OCI-LY7 (cell line): ENCODE measurements at regions not wholly inside any gene's neighbourhood (a gene's known extent, or its start where the extent isn't known, plus 50 kb on each side); places are given as distances from the start of the nearest gene placed in this dataset.

Source experiments
- BruUV-seq: library from RNA; stranded (reverse); fragments of 400-500 nt; replicated peaks from 2 replicates; lab custom pipeline; 2021; lab: Mats Ljungman, UMichigan
- CTCF ChIA-PET: fragments of 300-600 bp; sonication (Branson Sonifier 250); formaldehyde crosslinking; loops from one replicate; lab custom pipeline; 2022; ENCODE audit warnings: antibody characterized with exemption; ENCODE audit not compliant: unreplicated experiment; lab: Charles Lee
- POLR2A ChIA-PET: fragments of 300-600 bp; sonication (Branson Sonifier 250); formaldehyde crosslinking; loops from one replicate; lab custom pipeline; 2022; ENCODE audit warnings: antibody characterized with exemption; lab: Charles Lee
- DNase-seq: peaks from one replicate; pipeline ENCODE4 v3.0.0-alpha.2; 2015; ENCODE audit warnings: low spot score
- H2AFZ ChIP-seq: fragments of 200-600 bp; sonication (generic), shearing (Covaris generic); 2 replicates; pipeline ENCODE4 v1.6.1; 2014; ENCODE audit warnings: mild to moderate bottlenecking, antibody characterized with exemption, low read length, moderate library complexity
- H3K27ac ChIP-seq: fragments of 200-600 bp; sonication (generic); 2 replicates; pipeline ENCODE4 v1.5.1; 2014; ENCODE audit warnings: mixed run types, low read depth, mild to moderate bottlenecking, moderate library complexity, low read length, inconsistent platforms; ENCODE audit not compliant: poor library complexity, severe bottlenecking
- H3K36me3 ChIP-seq: fragments of 200-600 bp; sonication (generic); 2 replicates; pipeline ENCODE4 v1.6.1; 2014; ENCODE audit warnings: mild to moderate bottlenecking, antibody characterized with exemption, low read length, moderate library complexity, mixed read lengths; ENCODE audit not compliant: insufficient read depth
- H3K4me1 ChIP-seq: fragments of 200-600 bp; sonication (generic); 2 replicates; pipeline ENCODE4 v1.5.1; 2014; ENCODE audit warnings: mild to moderate bottlenecking, low read length; ENCODE audit not compliant: insufficient read depth, poor library complexity, severe bottlenecking
- H3K4me2 ChIP-seq: fragments of 200-600 bp; sonication (generic); 2 replicates; pipeline ENCODE4 v1.6.1; 2014; ENCODE audit warnings: mild to moderate bottlenecking, low read length
- H3K4me3 ChIP-seq: fragments of 200-600 bp; sonication (generic); 2 replicates; pipeline ENCODE4 v1.5.1; 2014; ENCODE audit warnings: mild to moderate bottlenecking, low read depth, low read length; ENCODE audit not compliant: poor library complexity, severe bottlenecking
- H3K79me2 ChIP-seq: fragments of 200-600 bp; sonication (generic); 2 replicates; pipeline ENCODE4 v1.6.1; 2016; ENCODE audit warnings: low read depth, mild to moderate bottlenecking, low read length, moderate library complexity, mixed read lengths; ENCODE audit not compliant: insufficient read depth
- H3K9me2 ChIP-seq: fragments of 200-600 bp; sonication (generic); 2 replicates; pipeline ENCODE4 v1.6.1; 2016; ENCODE audit warnings: mild to moderate bottlenecking, low read length, mixed read lengths; ENCODE audit not compliant: insufficient read depth
- H3K9me3 ChIP-seq: fragments of 200-600 bp; sonication (generic); 2 replicates; pipeline ENCODE4 v1.6.1; 2014; ENCODE audit warnings: mild to moderate bottlenecking, mixed run types, low read length, mixed read lengths
- H4K20me1 ChIP-seq: fragments of 200-600 bp; sonication (generic); 2 replicates; pipeline ENCODE4 v1.6.1; 2014; ENCODE audit warnings: mild to moderate bottlenecking, antibody characterized with exemption, low read length, moderate library complexity, mixed read lengths; ENCODE audit not compliant: insufficient read depth
- EZH2phosphoT487 ChIP-seq: fragments of 200-600 bp; sonication (generic); IDR thresholded peaks from 2 replicates; pipeline ENCODE4 v1.6.1; 2018; ENCODE audit warnings: low read depth, borderline replicate concordance, mild to moderate bottlenecking, mixed run types, antibody characterized with exemption, low read length, moderate library complexity, mixed read lengths
- intact Hi-C: fragments of 100-400 bp; cut with micrococcal nuclease; formaldehyde crosslinking; loops from one replicate; pipeline ENCODE4 v1.10.0; 2022; ENCODE audit not compliant: unreplicated experiment
- TF ChIP-seq, protein P1 (sequence below): fragments of 200-600 bp; sonication (generic); conservative IDR thresholded peaks from 2 replicates; pipeline ENCODE4 v1.5.1; 2014; ENCODE audit warnings: mild to moderate bottlenecking, antibody characterized with exemption, low read length, moderate library complexity, mixed read lengths

DNA sequence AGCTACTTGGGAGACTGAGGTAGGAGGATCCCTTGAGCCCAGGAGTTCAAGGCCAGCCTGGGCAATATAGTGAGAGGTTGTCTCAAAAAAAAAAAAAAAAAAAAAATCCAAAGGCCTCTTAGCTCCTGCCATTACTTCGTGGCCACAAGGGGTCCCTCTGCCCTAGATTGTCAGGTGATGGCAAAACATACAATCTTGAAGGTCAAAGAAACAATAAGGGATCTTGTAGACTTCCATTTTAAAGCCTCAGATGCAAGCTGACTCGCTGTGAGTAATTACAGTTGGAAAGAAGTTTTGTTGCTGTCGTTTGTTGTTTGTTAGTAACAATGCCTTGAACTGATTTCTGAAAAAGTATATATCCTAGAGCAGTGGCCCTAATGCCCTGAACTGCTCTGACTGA is 55.9 kb upstream of the PLCL2 start:
- Histone ChIP-seq H3K79me2 (no peaks in the 10 kb centered on the region), H3K27ac (no peak overlapping the region), H2AFZ (peak overlapping the region; percentile 66; the same call in 1 of the 2 replicates), H3K4me3 (no peak overlapping the region), H3K9me3 (no peaks in the 10 kb centered on the region), H4K20me1 (no peaks in the 10 kb centered on the region), H3K36me3 (no peaks in the 10 kb centered on the region), H3K4me1 (peaks cover 14% of the 10 kb centered on the region), H3K9me2 (no peaks in the 10 kb centered on the region), H3K4me2 (no peak overlapping the region)
- intact Hi-C loops: loop anchor here (1.0 to 2.0 kb wide), 4 partner anchors 203 to 404 kb away; no protein-coding TSS in a partner anchor
- DNase-seq: peak; percentile 77
- CTCF ChIA-PET: interaction anchor here (1.1 kb wide), 1 partner anchor 56 kb away, joined by 4 read pairs; the partner anchor contains the start of gene PLCL2
- TF ChIP-seq, protein P1, sequence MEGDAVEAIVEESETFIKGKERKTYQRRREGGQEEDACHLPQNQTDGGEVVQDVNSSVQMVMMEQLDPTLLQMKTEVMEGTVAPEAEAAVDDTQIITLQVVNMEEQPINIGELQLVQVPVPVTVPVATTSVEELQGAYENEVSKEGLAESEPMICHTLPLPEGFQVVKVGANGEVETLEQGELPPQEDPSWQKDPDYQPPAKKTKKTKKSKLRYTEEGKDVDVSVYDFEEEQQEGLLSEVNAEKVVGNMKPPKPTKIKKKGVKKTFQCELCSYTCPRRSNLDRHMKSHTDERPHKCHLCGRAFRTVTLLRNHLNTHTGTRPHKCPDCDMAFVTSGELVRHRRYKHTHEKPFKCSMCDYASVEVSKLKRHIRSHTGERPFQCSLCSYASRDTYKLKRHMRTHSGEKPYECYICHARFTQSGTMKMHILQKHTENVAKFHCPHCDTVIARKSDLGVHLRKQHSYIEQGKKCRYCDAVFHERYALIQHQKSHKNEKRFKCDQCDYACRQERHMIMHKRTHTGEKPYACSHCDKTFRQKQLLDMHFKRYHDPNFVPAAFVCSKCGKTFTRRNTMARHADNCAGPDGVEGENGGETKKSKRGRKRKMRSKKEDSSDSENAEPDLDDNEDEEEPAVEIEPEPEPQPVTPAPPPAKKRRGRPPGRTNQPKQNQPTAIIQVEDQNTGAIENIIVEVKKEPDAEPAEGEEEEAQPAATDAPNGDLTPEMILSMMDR: peak; percentile 83
- no peak for TF ChIP-seq EZH2phosphoT487
- no TSS peak for BruUV-seq
- POLR2A ChIA-PET: interaction anchor here (0.6 to 4.2 kb wide), 9 partner anchors 8 to 361 kb away, joined by 3 to 23 read pairs (median 3); no protein-coding TSS in a partner anchor

DNA sequence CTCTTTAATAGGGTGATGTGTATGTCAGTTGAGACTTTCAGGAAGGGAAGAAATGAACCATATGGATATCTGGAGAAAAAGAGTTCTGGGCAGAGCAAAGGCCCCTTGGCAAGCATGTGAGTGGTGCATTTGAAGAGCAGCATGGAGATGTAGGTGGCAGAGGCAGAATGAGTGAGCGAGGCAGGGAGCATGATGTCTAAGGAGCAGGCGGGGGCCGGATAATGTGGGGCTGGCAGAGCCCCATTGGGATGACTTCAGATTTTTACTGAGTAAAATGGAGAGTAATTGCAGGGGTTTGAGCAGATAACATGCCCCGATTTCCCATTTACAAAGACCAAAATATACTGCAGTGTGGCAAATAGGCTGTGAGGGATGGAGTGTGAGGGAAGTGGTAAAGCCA is 52.9 kb upstream of the PLCL2 start:
- Histone ChIP-seq H3K27ac (no peak overlapping the region), H3K4me1 (peaks cover 4% of the 10 kb centered on the region), H4K20me1 (no peaks in the 10 kb centered on the region), H3K9me3 (no peaks in the 10 kb centered on the region), H3K36me3 (no peaks in the 10 kb centered on the region), H3K4me2 (no peak overlapping the region), H3K79me2 (no peaks in the 10 kb centered on the region), H3K9me2 (no peaks in the 10 kb centered on the region), H3K4me3 (no peak overlapping the region), H2AFZ (no peak overlapping the region)
- intact Hi-C loops: no loop called here
- no peak for DNase-seq
- no TSS peak for BruUV-seq
- ChIA-PET POLR2A (interaction anchor here (0.6 kb wide), 1 partner anchor 229 kb away, joined by 4 read pairs; no protein-coding TSS in a partner anchor), CTCF (no interaction called here)
- TF ChIP-seq, protein P1: no peak
- TF ChIP-seq EZH2phosphoT487: no peak

DNA sequence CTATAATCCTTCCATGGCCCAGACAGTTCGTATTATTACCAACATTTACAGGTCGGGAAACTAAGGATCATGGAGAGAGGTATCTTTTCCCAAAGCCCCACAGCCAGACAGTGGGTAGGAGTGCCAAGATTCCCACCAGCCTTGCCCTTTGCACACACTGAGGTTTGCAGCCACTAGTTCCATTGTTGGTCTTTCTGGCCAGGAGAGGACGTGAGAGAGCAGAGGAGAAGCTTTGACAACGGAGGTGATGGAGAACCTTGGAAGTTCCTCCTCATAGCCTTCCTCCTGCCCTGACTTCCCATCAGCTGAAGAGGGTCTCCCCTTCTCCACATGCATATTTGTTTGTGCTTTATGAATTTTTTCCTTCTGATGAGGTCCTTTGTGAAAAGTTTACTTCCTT is 50.5 kb upstream of the PLCL2 start:
- Histone ChIP-seq H2AFZ (no peak overlapping the region), H3K9me2 (no peaks in the 10 kb centered on the region), H3K4me1 (peaks cover 17% of the 10 kb centered on the region), H3K9me3 (no peaks in the 10 kb centered on the region), H3K79me2 (no peaks in the 10 kb centered on the region), H4K20me1 (no peaks in the 10 kb centered on the region), H3K4me2 (no peak overlapping the region), H3K27ac (no peak overlapping the region), H3K36me3 (no peaks in the 10 kb centered on the region), H3K4me3 (no peak overlapping the region)
- no TSS peak for BruUV-seq
- ChIA-PET POLR2A (interaction anchor here (0.9 to 1.2 kb wide), 2 partner anchors 8 to 29 kb away, joined by 3 read pairs; no protein-coding TSS in a partner anchor), CTCF (no interaction called here)
- TF ChIP-seq, protein P1: peak; percentile 63
- TF ChIP-seq EZH2phosphoT487: no peak
- no peak for DNase-seq
- intact Hi-C loops: no loop called here
